Stimulated activated CD8-positive, alpha-beta memory T cell treated with anti-CD3 and anti-CD28 coated beads, Interleukin-15, amount 100 ng/mL, for 48 hours (primary cell): ENCODE measurements at regions not wholly inside any gene's neighbourhood (a gene's known extent, or its start where the extent isn't known, plus 50 kb on each side); places are given as distances from the start of the nearest gene placed in this dataset.
"Not testable (repeated sequence)": the region's sequence is repeated elsewhere in the genome, so short reads cannot be mapped to it uniquely, and the experiment has no call there.

Source experiments
- DNase-seq, 2 donors: peaks; one replicate each; pipeline ENCODE4 v3.0.0-alpha.2; 2020; ENCODE audit warnings: low read depth in 2 of 2

- no peak for DNase-seq
These were observed 1208.5 kb upstream of the ADGRL4 start for GRCh38 chr1:80214888-80215540.

GRCh38 chr1:80212948-80213347 lies 1206.4 kb upstream of the ADGRL4 start:
- no peak for DNase-seq

GRCh38 chr1:80211691-80212380 lies 1205.3 kb upstream of the ADGRL4 start:
- DNase-seq, result no peak

- no peak for DNase-seq
These were observed 1195.6 kb upstream of the ADGRL4 start for GRCh38 chr1:80202118-80202517.

- no peak for DNase-seq
These were observed 1187.7 kb upstream of the ADGRL4 start for GRCh38 chr1:80194221-80194620.

- DNase-seq, result no peak
These were observed 1174.9 kb upstream of the ADGRL4 start for GRCh38 chr1:80181418-80181817.

- no peak for DNase-seq
These were observed 1165.1 kb upstream of the ADGRL4 start for GRCh38 chr1:80171631-80172030.

GRCh38 chr1:80170811-80171485 lies 1164.4 kb upstream of the ADGRL4 start:
- no peak for DNase-seq

- no peak for DNase-seq
These were observed 1157.6 kb upstream of the ADGRL4 start for GRCh38 chr1:80164150-80164549.

- DNase-seq, result no peak
These were observed 1157.2 kb upstream of the ADGRL4 start for GRCh38 chr1:80163686-80164085.

GRCh38 chr1:80158771-80159170 lies 1152.2 kb upstream of the ADGRL4 start:
- no peak for DNase-seq

- no peak for DNase-seq
These were observed 1151.7 kb upstream of the ADGRL4 start for GRCh38 chr1:80158266-80158665.

GRCh38 chr1:80155371-80155770 lies 1148.8 kb upstream of the ADGRL4 start:
- no peak for DNase-seq

GRCh38 chr1:80154176-80154575 lies 1147.6 kb upstream of the ADGRL4 start:
- no peak for DNase-seq

GRCh38 chr1:80153762-80154161 lies 1147.2 kb upstream of the ADGRL4 start:
- DNase-seq, result no peak

GRCh38 chr1:80143361-80143760 lies 1136.8 kb upstream of the ADGRL4 start:
- DNase-seq, result no peak

- not testable (repeated sequence) for DNase-seq
These were observed 1131.5 kb upstream of the ADGRL4 start for GRCh38 chr1:80137946-80138602.

- no peak for DNase-seq
These were observed 1106.9 kb upstream of the ADGRL4 start for GRCh38 chr1:80113168-80114038.

- no peak for DNase-seq
These were observed 1094.6 kb upstream of the ADGRL4 start for GRCh38 chr1:80101159-80101558.

- no peak for DNase-seq
These were observed 1093.2 kb upstream of the ADGRL4 start for GRCh38 chr1:80099713-80100112.

GRCh38 chr1:80085067-80085466 lies 1078.5 kb upstream of the ADGRL4 start:
- no peak for DNase-seq

- DNase-seq, result no peak
These were observed 1077.4 kb upstream of the ADGRL4 start for GRCh38 chr1:80083892-80084291.
